HuH-7.5 (cell line): ENCODE measurements at regions not wholly inside any gene's neighbourhood (a gene's known extent, or its start where the extent isn't known, plus 50 kb on each side); places are given as distances from the start of the nearest gene placed in this dataset.
"Not testable (repeated sequence)": the region's sequence is repeated elsewhere in the genome, so short reads cannot be mapped to it uniquely, and the experiment has no call there.

ENCODE experiments used
- DNase-seq: peaks from one replicate; pipeline ENCODE4 v3.0.0; 2011; ENCODE audit warnings: low spot score

GRCh38 chr5:116951219-116951618 lies 376.6 kb upstream of the SEMA6A start:
- no peak for DNase-seq

GRCh38 chr5:116947691-116948528 lies 373.3 kb upstream of the SEMA6A start:
- peak; percentile 48 for DNase-seq

GRCh38 chr5:116945613-116946382 lies 371.2 kb upstream of the SEMA6A start:
- DNase-seq: not testable (repeated sequence)

- DNase-seq: no peak
These were observed 369.6 kb upstream of the SEMA6A start for GRCh38 chr5:116944183-116944582.

GRCh38 chr5:116942622-116943021 lies 368.0 kb upstream of the SEMA6A start:
- no peak for DNase-seq

- DNase-seq: no peak
These were observed 365.0 kb upstream of the SEMA6A start for GRCh38 chr5:116939641-116940040.

- no peak for DNase-seq
These were observed 363.9 kb upstream of the SEMA6A start for GRCh38 chr5:116938488-116938887.

GRCh38 chr5:116935561-116936162 lies 361.0 kb upstream of the SEMA6A start:
- no peak for DNase-seq

GRCh38 chr5:116930616-116931015 lies 356.0 kb upstream of the SEMA6A start:
- DNase-seq: no peak

- no peak for DNase-seq
These were observed 348.7 kb upstream of the SEMA6A start for GRCh38 chr5:116923344-116923743.

GRCh38 chr5:116922532-116922931 lies 347.9 kb upstream of the SEMA6A start:
- DNase-seq: no peak

GRCh38 chr5:116914869-116915504 lies 340.4 kb upstream of the SEMA6A start:
- DNase-seq: no peak

- no peak for DNase-seq
These were observed 337.6 kb upstream of the SEMA6A start for GRCh38 chr5:116912221-116912620.

GRCh38 chr5:116911074-116911473 lies 336.5 kb upstream of the SEMA6A start:
- no peak for DNase-seq

- DNase-seq: no peak
These were observed 333.9 kb upstream of the SEMA6A start for GRCh38 chr5:116908537-116908936.

- DNase-seq: no peak
These were observed 331.3 kb upstream of the SEMA6A start for GRCh38 chr5:116905885-116906284.

GRCh38 chr5:116900793-116901192 lies 326.2 kb upstream of the SEMA6A start:
- DNase-seq: no peak

GRCh38 chr5:116898917-116899316 lies 324.3 kb upstream of the SEMA6A start:
- no peak for DNase-seq

GRCh38 chr5:116897291-116897690 lies 322.7 kb upstream of the SEMA6A start:
- no peak for DNase-seq

GRCh38 chr5:116896001-116896400 lies 321.4 kb upstream of the SEMA6A start:
- no peak for DNase-seq

GRCh38 chr5:116892993-116893392 lies 318.4 kb upstream of the SEMA6A start:
- DNase-seq: no peak

- DNase-seq: no peak
These were observed 312.5 kb upstream of the SEMA6A start for GRCh38 chr5:116887104-116887503.
